Lung (tissue), 11 donors: ENCODE measurements at regions not wholly inside any gene's neighbourhood (a gene's known extent, or its start where the extent isn't known, plus 50 kb on each side); places are given as distances from the start of the nearest gene placed in this dataset.

Experiments used
- ATAC-seq: fragments of 200-7000 bp; cut with Tn5 transposase; one replicate; pipeline ENCODE4 v1.9.1; 2020; ENCODE audit warnings: moderate number of reproducible peaks; ENCODE audit not compliant: insufficient read depth, low FRiP score
- DNase-seq, 3 donors: peaks; one replicate each; pipeline ENCODE4 v3.0.0-alpha.2; 2013 to 2017
- H3K27ac ChIP-seq, 2 donors: one replicate each; pipeline ENCODE4 v1.5.1; 2013; ENCODE audit warnings: mild to moderate bottlenecking in 2 of 2, moderate library complexity in 2 of 2, control low read depth in 1 of 2, inconsistent platforms in 1 of 2, low read depth in 1 of 2, low read length in 1 of 2
- H3K27me3 ChIP-seq, 3 donors: one replicate each; pipeline ENCODE4 v1.5.1; 2013; ENCODE audit warnings: low read length in 2 of 3; ENCODE audit not compliant: control insufficient read depth in 3 of 3, insufficient read depth in 3 of 3
- H3K36me3 ChIP-seq, 4 donors: one replicate each; pipeline ENCODE4 v1.5.1; 2013; ENCODE audit warnings: low read length in 4 of 4, mild to moderate bottlenecking in 1 of 4, moderate library complexity in 1 of 4; ENCODE audit not compliant: control insufficient read depth in 4 of 4, insufficient read depth in 4 of 4
- H3K4me1 ChIP-seq, 5 donors: one replicate each; pipeline ENCODE4 v1.5.1; 2013; ENCODE audit warnings: low read length in 5 of 5, mild to moderate bottlenecking in 2 of 5, moderate library complexity in 1 of 5; ENCODE audit not compliant: control insufficient read depth in 5 of 5, insufficient read depth in 5 of 5
- H3K4me3 ChIP-seq: one replicate; pipeline ENCODE4 v1.5.1; 2013; ENCODE audit warnings: mild to moderate bottlenecking, control low read depth, moderate library complexity
- H3K9ac ChIP-seq, 2 donors: one replicate each; pipeline ENCODE4 v1.5.1; 2013; ENCODE audit warnings: low read length in 2 of 2, control low read depth in 1 of 2; ENCODE audit not compliant: insufficient read depth in 1 of 2
- H3K9me3 ChIP-seq, 4 donors: one replicate each; pipeline ENCODE4 v1.5.1; 2013; ENCODE audit warnings: low read length in 3 of 4, mild to moderate bottlenecking in 1 of 4, moderate library complexity in 1 of 4; ENCODE audit not compliant: control insufficient read depth in 4 of 4, insufficient read depth in 3 of 4
- WGBS, 2 donors: extraction: QIAGEN DNeasy Blood & Tissue Kit; methylation state at CpG; one replicate each; pipeline ENCODE4 v1.1.7; 2013; 5-methylcytosine and 5-hydroxymethylcytosine counted together
- TF ChIP-seq, protein P1 (sequence below): IDR thresholded peaks from 2 replicates; pipeline ENCODE4 v1.5.1; 2012; ENCODE audit warnings: mild to moderate bottlenecking; ENCODE audit errors: control extremely low read depth, extremely low read depth
- donor health status: control.
- donor health status: control.
- donor health status: Bipolar disorder and iron deficiency.
- donor health status: healthy.
- donor health status: DM: yes; HTN: yes; CAD: no.

DNA sequence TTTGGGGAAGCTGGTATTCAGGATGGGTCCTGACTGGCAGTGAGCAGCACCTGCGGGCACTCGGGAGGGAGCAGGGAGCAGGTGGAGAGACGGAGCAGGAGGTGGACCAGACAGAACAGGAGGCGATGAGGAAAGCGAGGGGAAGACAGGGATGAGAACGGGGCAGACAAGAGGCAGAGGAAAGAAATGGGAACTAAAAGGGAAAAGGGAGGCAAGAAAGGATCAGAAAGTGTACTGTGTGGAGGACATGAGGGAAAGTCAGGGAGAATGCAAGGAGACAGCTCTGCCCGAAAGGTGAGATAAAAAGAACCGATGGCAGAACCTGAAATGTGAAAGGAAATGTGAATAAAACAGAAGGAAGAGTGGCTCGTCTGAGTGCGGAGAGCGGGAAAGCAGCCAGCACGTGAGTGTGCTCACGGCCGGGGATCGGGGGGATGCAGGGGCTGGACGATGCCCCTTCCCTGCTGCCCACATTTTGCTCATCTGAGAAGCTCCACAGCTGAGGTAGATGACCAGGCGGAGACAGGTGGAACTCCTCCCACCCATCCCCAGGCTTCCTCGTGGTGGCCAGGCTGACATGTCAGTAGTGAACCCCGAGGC is 494.4 kb upstream of the B3GAT1 start:
- no peak overlapping the region for H3K27ac ChIP-seq
- peaks cover 0 to 25% (median 5%) of the 10 kb centered on the region in 5 donors for H3K4me1 ChIP-seq
- H3K27me3 ChIP-seq, result peaks cover 0 to 6% (median 0%) of the 10 kb centered on the region in 3 donors
- ATAC-seq (no peak), DNase-seq (no peak)
- no peak overlapping the region for H3K4me3 ChIP-seq
- no peaks in the 10 kb centered on the region for H3K36me3 ChIP-seq
- H3K9ac ChIP-seq, result no peak overlapping the region
- WGBS, 2 donors, result 81% methylated on average over 19 of the region's 19 CpGs
- TF ChIP-seq, protein P1, sequence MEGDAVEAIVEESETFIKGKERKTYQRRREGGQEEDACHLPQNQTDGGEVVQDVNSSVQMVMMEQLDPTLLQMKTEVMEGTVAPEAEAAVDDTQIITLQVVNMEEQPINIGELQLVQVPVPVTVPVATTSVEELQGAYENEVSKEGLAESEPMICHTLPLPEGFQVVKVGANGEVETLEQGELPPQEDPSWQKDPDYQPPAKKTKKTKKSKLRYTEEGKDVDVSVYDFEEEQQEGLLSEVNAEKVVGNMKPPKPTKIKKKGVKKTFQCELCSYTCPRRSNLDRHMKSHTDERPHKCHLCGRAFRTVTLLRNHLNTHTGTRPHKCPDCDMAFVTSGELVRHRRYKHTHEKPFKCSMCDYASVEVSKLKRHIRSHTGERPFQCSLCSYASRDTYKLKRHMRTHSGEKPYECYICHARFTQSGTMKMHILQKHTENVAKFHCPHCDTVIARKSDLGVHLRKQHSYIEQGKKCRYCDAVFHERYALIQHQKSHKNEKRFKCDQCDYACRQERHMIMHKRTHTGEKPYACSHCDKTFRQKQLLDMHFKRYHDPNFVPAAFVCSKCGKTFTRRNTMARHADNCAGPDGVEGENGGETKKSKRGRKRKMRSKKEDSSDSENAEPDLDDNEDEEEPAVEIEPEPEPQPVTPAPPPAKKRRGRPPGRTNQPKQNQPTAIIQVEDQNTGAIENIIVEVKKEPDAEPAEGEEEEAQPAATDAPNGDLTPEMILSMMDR, result no peak
- peaks cover 0 to 6% (median 0%) of the 10 kb centered on the region in 4 donors for H3K9me3 ChIP-seq

DNA sequence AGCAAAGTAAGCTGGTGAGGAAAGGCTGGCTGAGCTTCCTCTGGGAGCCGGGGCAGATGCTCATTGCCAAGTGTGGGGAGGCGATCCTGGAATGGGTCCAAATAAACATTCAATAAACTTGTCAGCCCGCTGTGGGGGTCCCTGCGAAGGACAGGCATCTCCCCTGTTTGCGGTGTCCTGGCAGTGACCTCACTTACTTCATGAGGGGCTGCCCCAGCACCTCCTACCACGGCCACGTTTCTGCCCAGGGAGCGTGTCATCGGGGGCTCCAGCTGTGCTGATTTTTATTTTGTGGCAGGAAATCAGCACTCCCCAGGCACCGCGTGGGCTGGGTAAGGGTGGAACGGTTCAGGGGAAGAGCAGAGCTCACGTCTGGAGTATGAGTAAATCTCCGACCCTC is 493.9 kb upstream of the B3GAT1 start:
- H3K27ac ChIP-seq, result no peak overlapping the region
- TF ChIP-seq, protein P1, result no peak
- no peaks in the 10 kb centered on the region for H3K36me3 ChIP-seq
- no peak overlapping the region for H3K4me3 ChIP-seq
- no peak overlapping the region for H3K9ac ChIP-seq
- DNase-seq (peak in 1 of 3 donors; percentile 67), ATAC-seq (no peak)
- H3K9me3 ChIP-seq, result peaks cover 0 to 7% (median 0%) of the 10 kb centered on the region in 4 donors
- H3K27me3 ChIP-seq, result peaks cover 0 to 6% (median 0%) of the 10 kb centered on the region in 3 donors
- H3K4me1 ChIP-seq, result peaks cover 0 to 25% (median 5%) of the 10 kb centered on the region in 5 donors
- 56 to 67% methylated on average over 14 of the region's 14 CpGs for WGBS, 2 donors

DNA sequence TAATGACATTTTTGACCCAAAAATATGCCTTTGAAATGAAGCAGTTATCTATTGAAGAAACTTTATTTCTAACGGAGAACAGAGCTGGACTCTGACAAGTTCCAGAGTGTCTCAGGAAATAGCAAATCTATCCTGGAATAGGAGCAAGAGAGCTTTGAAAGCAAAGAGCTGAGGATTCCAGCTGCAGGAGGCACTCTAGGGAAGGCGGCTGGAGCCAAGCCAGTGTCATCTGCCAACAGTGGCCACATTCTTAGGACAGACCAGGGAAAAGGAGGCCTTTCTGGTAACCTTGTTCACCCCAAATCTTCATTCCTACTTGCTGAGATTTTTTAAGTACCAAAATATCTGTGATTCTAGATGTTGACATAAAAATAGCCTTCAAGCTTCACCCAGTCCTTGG is 493.5 kb upstream of the B3GAT1 start:
- 52 to 64% methylated on average over 2 of the region's 2 CpGs for WGBS, 2 donors
- DNase-seq (peak; percentile 77 to 88 (median 80)), ATAC-seq (no peak)
- no peak overlapping the region for H3K27ac ChIP-seq
- peaks cover 0 to 7% (median 0%) of the 10 kb centered on the region in 4 donors for H3K9me3 ChIP-seq
- peaks cover 0 to 25% (median 5%) of the 10 kb centered on the region in 5 donors for H3K4me1 ChIP-seq
- H3K9ac ChIP-seq, result no peak overlapping the region
- TF ChIP-seq, protein P1, result no peak
- no peak overlapping the region for H3K4me3 ChIP-seq
- H3K36me3 ChIP-seq, result no peaks in the 10 kb centered on the region
- peaks cover 0 to 6% (median 0%) of the 10 kb centered on the region in 3 donors for H3K27me3 ChIP-seq
